Neural progenitor cell (in vitro differentiated cells): ENCODE measurements at regions not wholly inside any gene's neighbourhood (a gene's known extent, or its start where the extent isn't known, plus 50 kb on each side); places are given as distances from the start of the nearest gene placed in this dataset.

Experiments used
- EZH2phosphoT487 ChIP-seq: fragments of 200-600 bp; sonication (generic); IDR thresholded peaks from 2 replicates; pipeline ENCODE4 v1.6.1; 2017; ENCODE audit warnings: antibody characterized with exemption
- TF ChIP-seq, protein P1 (sequence below): fragments of 200-600 bp; sonication (generic); IDR thresholded peaks from 2 replicates; pipeline ENCODE4 v1.5.1; 2017; ENCODE audit warnings: antibody characterized with exemption, mild to moderate bottlenecking

DNA sequence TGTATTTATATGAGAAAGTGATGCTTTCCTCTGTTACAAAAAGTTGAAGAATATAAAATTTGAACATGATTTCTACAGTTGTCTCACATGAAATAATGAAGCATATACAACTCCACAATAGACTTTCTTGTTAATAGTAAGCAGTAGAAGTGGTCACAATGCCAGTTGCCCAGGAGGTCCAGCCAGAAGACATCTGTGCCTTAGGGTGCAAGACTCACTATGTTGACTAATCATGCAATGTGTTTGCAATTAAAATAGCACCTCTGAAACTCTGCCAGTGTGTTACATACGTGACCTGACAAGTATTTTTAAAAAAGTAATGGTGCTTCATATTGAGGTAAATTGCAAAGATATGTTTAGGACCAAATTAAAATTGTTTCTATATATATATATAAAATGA lies 547.2 kb downstream of the ETV1 start:
- TF ChIP-seq EZH2phosphoT487 = no peak
- TF ChIP-seq, protein P1, sequence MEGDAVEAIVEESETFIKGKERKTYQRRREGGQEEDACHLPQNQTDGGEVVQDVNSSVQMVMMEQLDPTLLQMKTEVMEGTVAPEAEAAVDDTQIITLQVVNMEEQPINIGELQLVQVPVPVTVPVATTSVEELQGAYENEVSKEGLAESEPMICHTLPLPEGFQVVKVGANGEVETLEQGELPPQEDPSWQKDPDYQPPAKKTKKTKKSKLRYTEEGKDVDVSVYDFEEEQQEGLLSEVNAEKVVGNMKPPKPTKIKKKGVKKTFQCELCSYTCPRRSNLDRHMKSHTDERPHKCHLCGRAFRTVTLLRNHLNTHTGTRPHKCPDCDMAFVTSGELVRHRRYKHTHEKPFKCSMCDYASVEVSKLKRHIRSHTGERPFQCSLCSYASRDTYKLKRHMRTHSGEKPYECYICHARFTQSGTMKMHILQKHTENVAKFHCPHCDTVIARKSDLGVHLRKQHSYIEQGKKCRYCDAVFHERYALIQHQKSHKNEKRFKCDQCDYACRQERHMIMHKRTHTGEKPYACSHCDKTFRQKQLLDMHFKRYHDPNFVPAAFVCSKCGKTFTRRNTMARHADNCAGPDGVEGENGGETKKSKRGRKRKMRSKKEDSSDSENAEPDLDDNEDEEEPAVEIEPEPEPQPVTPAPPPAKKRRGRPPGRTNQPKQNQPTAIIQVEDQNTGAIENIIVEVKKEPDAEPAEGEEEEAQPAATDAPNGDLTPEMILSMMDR = no peak
